PC-3 (cell line): ENCODE measurements at regions not wholly inside any gene's neighbourhood (a gene's known extent, or its start where the extent isn't known, plus 50 kb on each side); places are given as distances from the start of the nearest gene placed in this dataset.

Experiments used
- ATAC-seq: fragments of 200-7000 bp; cut with Tn5 transposase; 2 replicates; pipeline ENCODE4 v1.9.1; 2020; ENCODE audit warnings: mild to moderate bottlenecking, moderate library complexity
- BruUV-seq: library from RNA; stranded (reverse); fragments of 400-500 nt; replicated peaks from 2 replicates; lab custom pipeline; 2021; lab: Mats Ljungman, UMichigan
- CTCF ChIA-PET: fragments of 300-600 bp; sonication (Branson Sonifier 250); formaldehyde crosslinking; loops from one replicate; lab custom pipeline; 2022; ENCODE audit warnings: antibody characterized with exemption; lab: Charles Lee
- POLR2A ChIA-PET: fragments of 300-600 bp; sonication (Branson Sonifier 250); formaldehyde crosslinking; loops from one replicate; lab custom pipeline; 2022; ENCODE audit warnings: antibody characterized with exemption; ENCODE audit not compliant: unreplicated experiment; lab: Charles Lee
- DNase-seq: peaks from one replicate; pipeline ENCODE4 v3.0.0-alpha.2; 2015
- H2AFZ ChIP-seq: fragments of 300-600 bp; sonication (generic); 2 replicates; pipeline ENCODE4 v1.6.0; 2016; ENCODE audit warnings: antibody characterized with exemption, low read length
- H3F3A ChIP-seq: fragments of 300-600 bp; sonication (generic); one replicate; pipeline ENCODE4 v1.6.0; 2017; ENCODE audit warnings: antibody characterized with exemption, low read length, control low read depth, mild to moderate bottlenecking; ENCODE audit not compliant: unreplicated experiment
- H3K27ac ChIP-seq: fragments of 300-600 bp; sonication (generic); 2 replicates; pipeline ENCODE4 v1.5.1; 2016; ENCODE audit warnings: mild to moderate bottlenecking, low read length
- H3K27me3 ChIP-seq: fragments of 300-600 bp; sonication (generic); 2 replicates; pipeline ENCODE4 v1.6.1; 2016; ENCODE audit warnings: low read length, mixed read lengths
- H3K36me3 ChIP-seq: fragments of 300-600 bp; sonication (generic); 2 replicates; pipeline ENCODE4 v1.6.1; 2016; ENCODE audit warnings: low read depth, mixed run types, low read length, mixed read lengths
- H3K4me1 ChIP-seq: fragments of 300-600 bp; sonication (generic); 2 replicates; pipeline ENCODE4 v1.5.1; 2016; ENCODE audit warnings: low read length; ENCODE audit not compliant: insufficient read depth
- H3K4me2 ChIP-seq: fragments of 300-600 bp; sonication (generic); 2 replicates; pipeline ENCODE4 v1.6.0; 2016; ENCODE audit warnings: low read length
- H3K4me3 ChIP-seq: fragments of 300-600 bp; sonication (generic); 2 replicates; pipeline ENCODE4 v1.5.1; 2016; ENCODE audit warnings: mild to moderate bottlenecking, low read length, mixed read lengths
- H3K79me2 ChIP-seq: fragments of 300-600 bp; sonication (generic); 2 replicates; pipeline ENCODE4 v1.6.1; 2017; ENCODE audit warnings: low read length, mixed read lengths
- H3K9ac ChIP-seq: fragments of 300-600 bp; sonication (generic); 2 replicates; pipeline ENCODE4 v1.6.0; 2016; ENCODE audit warnings: mild to moderate bottlenecking, low read length
- H3K9me2 ChIP-seq: fragments of 300-600 bp; sonication (generic); replicated peaks from 2 replicates; pipeline ENCODE4 v1.6.1; 2016; ENCODE audit warnings: mixed run types, low read length, mixed read lengths
- H3K9me3 ChIP-seq: fragments of 300-600 bp; sonication (generic); 2 replicates; pipeline ENCODE4 v1.6.1; 2016; ENCODE audit warnings: low read length, mixed read lengths
- H4K20me1 ChIP-seq: fragments of 300-600 bp; sonication (generic); 2 replicates; pipeline ENCODE4 v1.6.1; 2016; ENCODE audit warnings: low read length, mixed read lengths
- CTCF ChIP-seq: fragments of 300-600 bp; sonication (generic); conservative IDR thresholded peaks from 2 replicates; pipeline ENCODE4 v1.5.1; 2017; ENCODE audit warnings: antibody characterized with exemption, low read depth, mild to moderate bottlenecking, low read length
- EZH2 ChIP-seq: fragments of 300-600 bp; sonication (generic); IDR thresholded peaks from one replicate; pipeline ENCODE4 v1.6.1; 2017; ENCODE audit warnings: antibody characterized with exemption, mild to moderate bottlenecking, low read length; ENCODE audit not compliant: unreplicated experiment
- EZH2phosphoT487 ChIP-seq: fragments of 300-600 bp; sonication (generic); IDR thresholded peaks from 2 replicates; pipeline ENCODE4 v1.6.1; 2018; ENCODE audit warnings: mild to moderate bottlenecking, antibody characterized with exemption, low read length, borderline replicate concordance
- intact Hi-C: fragments of 100-400 bp; cut with micrococcal nuclease; formaldehyde crosslinking; loops from 2 replicates; pipeline ENCODE4 v1.9.0; 2023

GRCh38 chr4:106717091-106717490 is 319.0 kb downstream of the DKK2 start:
- Histone ChIP-seq H3K9ac (no peak overlapping the region), H3K4me1 (no peaks in the 10 kb centered on the region), H3F3A (no peaks in the 10 kb centered on the region), H3K27me3 (no peaks in the 10 kb centered on the region), H2AFZ (no peak overlapping the region), H3K4me2 (no peak overlapping the region), H4K20me1 (no peaks in the 10 kb centered on the region), H3K9me3 (no peaks in the 10 kb centered on the region), H3K36me3 (no peaks in the 10 kb centered on the region), H3K27ac (no peak overlapping the region), H3K79me2 (no peaks in the 10 kb centered on the region), H3K4me3 (no peak overlapping the region), H3K9me2 (no peaks in the 10 kb centered on the region)
- no peak for DNase-seq
- ChIA-PET POLR2A (no interaction called here), CTCF (no interaction called here)
- intact Hi-C loops = no loop called here
- ATAC-seq = no peak
- TF ChIP-seq EZH2 = no peak
- TF ChIP-seq CTCF = no peak
- no peak for TF ChIP-seq EZH2phosphoT487
- no TSS peak for BruUV-seq

GRCh38 chr4:106715825-106716224 is 320.3 kb downstream of the DKK2 start:
- H4K20me1 ChIP-seq = no peaks in the 10 kb centered on the region

More at GRCh38 chr4:106715825-106716224, 320.3 kb downstream of the DKK2 start:
- no peak overlapping the region for H3K27ac ChIP-seq
- BruUV-seq = no TSS peak
- ATAC-seq (no peak), DNase-seq (no peak)
- TF ChIP-seq CTCF (no peak), EZH2phosphoT487 (no peak), EZH2 (no peak)
- no peak overlapping the region for H2AFZ ChIP-seq
- no peak overlapping the region for H3K4me3 ChIP-seq
- H3K4me2 ChIP-seq = no peak overlapping the region
- no peaks in the 10 kb centered on the region for H3K9me3 ChIP-seq
- H3K27me3 ChIP-seq = no peaks in the 10 kb centered on the region
- CTCF ChIA-PET = no interaction called here
- intact Hi-C loops = no loop called here
- POLR2A ChIA-PET = no interaction called here
- H3K9me2 ChIP-seq = no peaks in the 10 kb centered on the region
- H3F3A ChIP-seq = no peaks in the 10 kb centered on the region
- no peak overlapping the region for H3K9ac ChIP-seq
- no peaks in the 10 kb centered on the region for H3K4me1 ChIP-seq
- no peaks in the 10 kb centered on the region for H3K36me3 ChIP-seq
- H3K79me2 ChIP-seq = no peaks in the 10 kb centered on the region
